ENCODE measurements at regions not wholly inside any gene's neighbourhood (a gene's known extent, or its start where the extent isn't known, plus 50 kb on each side); places are given as distances from the start of the nearest gene placed in this dataset.
A peak's percentile ranks its signal among the peaks of the same experiment; 100 is the strongest.

DNA sequence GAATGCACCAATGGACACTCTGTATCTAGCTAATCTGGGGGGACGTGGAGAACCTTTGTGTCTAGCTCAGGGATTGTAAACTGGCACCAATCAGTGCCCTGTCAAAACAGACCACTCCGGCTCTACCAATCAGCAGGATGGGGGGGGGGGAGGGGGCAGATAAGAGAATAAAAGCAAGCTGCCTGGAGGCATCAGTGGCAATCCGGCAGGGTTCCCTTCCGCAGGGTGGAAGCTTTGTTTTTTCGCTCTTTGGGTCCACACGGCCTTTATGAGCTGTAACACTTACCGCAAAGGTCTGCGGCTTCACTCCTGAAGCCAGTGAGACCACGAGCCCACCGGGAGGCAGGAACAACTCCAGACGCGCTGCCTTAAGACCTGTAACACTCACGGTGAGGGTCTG is 827.1 kb downstream of the PLOD2 start:
- DNase-seq (peak in 1 of 6 donors; percentile 17), ATAC-seq (no peak), FAIRE-seq (no peak)
- Histone ChIP-seq H3K4me3 (no peak overlapping the region), H3K36me3 (no peaks in the 10 kb centered on the region), H3K27me3 (no peaks in the 10 kb centered on the region), H3K9me3 (no peaks in the 10 kb centered on the region), H3K4me1 (no peaks in the 10 kb centered on the region), H3K27ac (no peak overlapping the region)
- 74 to 78% methylated on average over 13 of the region's 13 CpGs for WGBS, 2 donors
- TF ChIP-seq, protein P1, sequence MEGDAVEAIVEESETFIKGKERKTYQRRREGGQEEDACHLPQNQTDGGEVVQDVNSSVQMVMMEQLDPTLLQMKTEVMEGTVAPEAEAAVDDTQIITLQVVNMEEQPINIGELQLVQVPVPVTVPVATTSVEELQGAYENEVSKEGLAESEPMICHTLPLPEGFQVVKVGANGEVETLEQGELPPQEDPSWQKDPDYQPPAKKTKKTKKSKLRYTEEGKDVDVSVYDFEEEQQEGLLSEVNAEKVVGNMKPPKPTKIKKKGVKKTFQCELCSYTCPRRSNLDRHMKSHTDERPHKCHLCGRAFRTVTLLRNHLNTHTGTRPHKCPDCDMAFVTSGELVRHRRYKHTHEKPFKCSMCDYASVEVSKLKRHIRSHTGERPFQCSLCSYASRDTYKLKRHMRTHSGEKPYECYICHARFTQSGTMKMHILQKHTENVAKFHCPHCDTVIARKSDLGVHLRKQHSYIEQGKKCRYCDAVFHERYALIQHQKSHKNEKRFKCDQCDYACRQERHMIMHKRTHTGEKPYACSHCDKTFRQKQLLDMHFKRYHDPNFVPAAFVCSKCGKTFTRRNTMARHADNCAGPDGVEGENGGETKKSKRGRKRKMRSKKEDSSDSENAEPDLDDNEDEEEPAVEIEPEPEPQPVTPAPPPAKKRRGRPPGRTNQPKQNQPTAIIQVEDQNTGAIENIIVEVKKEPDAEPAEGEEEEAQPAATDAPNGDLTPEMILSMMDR (IDR thresholded peaks at IDR 0.05) = no peak
- intact Hi-C loops (cut with DNase I) = no loop called here

- FAIRE-seq (no peak), DNase-seq (no peak), ATAC-seq (no peak)
- Histone ChIP-seq H3K27ac (no peak overlapping the region), H3K4me3 (no peak overlapping the region), H3K36me3 (no peaks in the 10 kb centered on the region), H3K9me3 (no peaks in the 10 kb centered on the region), H3K4me1 (no peaks in the 10 kb centered on the region), H3K27me3 (no peaks in the 10 kb centered on the region)
- 70 to 80% methylated on average over 4 of the region's 4 CpGs for WGBS, 2 donors
- TF ChIP-seq, protein P1 (IDR thresholded peaks at IDR 0.05) = no peak
- intact Hi-C loops (cut with DNase I) = no loop called here
These were observed 805.8 kb downstream of the PLOD2 start for GRCh38 chr3:145355206-145355605.

DNA sequence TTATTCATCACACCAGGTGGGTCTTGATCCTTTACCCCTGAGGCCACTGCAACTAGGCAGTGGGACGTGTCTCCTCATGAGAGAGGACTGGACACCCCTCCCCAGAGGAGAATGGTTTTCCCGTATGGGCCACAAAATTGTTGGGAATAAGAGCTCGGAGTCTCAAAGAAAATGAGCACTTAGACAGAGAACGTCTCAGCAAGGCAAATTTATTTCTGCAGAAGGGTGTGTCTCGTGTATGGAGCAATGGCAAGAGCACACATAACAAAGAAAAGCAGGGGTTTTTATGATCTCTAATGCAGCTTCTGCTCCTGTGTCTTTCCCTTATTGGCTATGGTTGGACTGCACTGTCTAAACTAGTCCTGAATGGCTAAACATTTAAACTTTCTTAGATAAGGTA is 803.5 kb downstream of the PLOD2 start:
- WGBS, 2 donors = 50 to 62% methylated on average over 5 of the region's 5 CpGs
- no peaks in the 10 kb centered on the region for H3K27me3 ChIP-seq
- H3K27ac ChIP-seq = no peak overlapping the region
- H3K9me3 ChIP-seq = no peaks in the 10 kb centered on the region
- intact Hi-C loops (cut with DNase I) = no loop called here
- H3K4me3 ChIP-seq = no peak overlapping the region
- H3K36me3 ChIP-seq = no peaks in the 10 kb centered on the region
- H3K4me1 ChIP-seq = no peaks in the 10 kb centered on the region
- FAIRE-seq (no peak), ATAC-seq (no peak), DNase-seq (no peak)
- TF ChIP-seq, protein P1 (IDR thresholded peaks at IDR 0.05) = no peak

DNA sequence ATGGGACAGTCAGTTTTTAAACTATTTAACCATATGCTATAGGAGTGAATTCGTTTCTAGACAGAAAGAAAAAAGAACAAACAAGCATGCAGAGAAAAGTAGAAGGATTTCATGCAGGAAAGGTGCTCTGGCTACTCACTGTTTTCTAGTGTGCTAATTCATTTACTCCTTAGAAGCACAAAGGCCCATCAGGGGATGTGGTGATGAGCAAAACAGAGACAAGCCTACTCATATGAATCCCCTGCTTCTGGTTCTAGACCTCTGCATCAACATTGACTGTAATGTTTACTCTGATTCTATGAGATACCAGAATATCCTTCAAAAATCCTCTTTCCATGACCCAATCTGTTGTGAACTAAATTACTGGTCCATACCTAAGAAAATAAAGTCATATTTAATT is 801.9 kb downstream of the PLOD2 start:
- 38 to 40% methylated on average over 1 of the region's 1 CpG for WGBS, 2 donors
- ATAC-seq (no peak), DNase-seq (no peak), FAIRE-seq (no peak)
- Histone ChIP-seq H3K27me3 (no peaks in the 10 kb centered on the region), H3K4me1 (no peaks in the 10 kb centered on the region), H3K4me3 (no peak overlapping the region), H3K27ac (no peak overlapping the region), H3K36me3 (no peaks in the 10 kb centered on the region), H3K9me3 (no peaks in the 10 kb centered on the region)
- TF ChIP-seq, protein P1 (IDR thresholded peaks at IDR 0.05) = no peak
- intact Hi-C loops (cut with DNase I) = no loop called here

- ATAC-seq = no peak
- Histone ChIP-seq H3K27ac (no peak overlapping the region), H3K4me1 (no peaks in the 10 kb centered on the region), H3K9me3 (no peaks in the 10 kb centered on the region), H3K36me3 (no peaks in the 10 kb centered on the region), H3K27me3 (no peaks in the 10 kb centered on the region), H3K4me3 (no peak overlapping the region)
- TF ChIP-seq, protein P1 (IDR thresholded peaks at IDR 0.05) = no peak
- intact Hi-C loops (cut with DNase I) = no loop called here
- DNase-seq = no peak
- 79 to 86% methylated on average over 2 of the region's 2 CpGs for WGBS, 2 donors
- FAIRE-seq = no peak
These were observed 792.2 kb downstream of the PLOD2 start for GRCh38 chr3:145368748-145369147.
